Heart left ventricle (tissue), 13 donors: ENCODE measurements at regions not wholly inside any gene's neighbourhood (a gene's known extent, or its start where the extent isn't known, plus 50 kb on each side); places are given as distances from the start of the nearest gene placed in this dataset.

ENCODE experiments used
- POLR2A ChIP-seq, 2 donors: fragments of 450-650 bp; IDR thresholded peaks; one replicate each; pipeline ENCODE4 v1.6.1; 2017; ENCODE audit warnings: antibody characterized with exemption in 2 of 2, mild to moderate bottlenecking in 2 of 2, moderate library complexity in 2 of 2
- TF ChIP-seq, protein P1 (sequence below), 12 donors: fragments of 200-600 bp; sonication (generic) in 4 of 12; IDR thresholded peaks; one replicate each; pipeline versions ENCODE4 v1.5.0 to v1.8.0; 2018 to 2022; ENCODE audit warnings: antibody characterized with exemption in 12 of 12, mild to moderate bottlenecking in 5 of 12
- donor health status: ischemic (EF 13 %, LVEDD 7.1; RV severe dilation, severe dysfunction).
- donor health status: DM: no; HTN: yes; CAD: no.
- donor health status: DM: no; HTN: no; CAD: no.
- donor health status: ischemic (EF 25% LVEDD 6.9; RV normal size, moderate dysfunction).
- donor health status: ischemic (EF 25% LVEDD 5.7; RV mildly dilated, moderate dysfunction).
- donor health status: ischemic (EF 35%, LVEDD 5.7; RV mildly dilated, moderate dysfunction).
- donor health status: nonischemic (EF 11% LVEDD 7.7; RV severe dilation, severe dysfunction).
- donor health status: DM: yes; HTN: yes; CAD: no.
- donor health status: PGD.
- donor health status: ischemic (EF 29% LVEDD 5.4; RV normal size, mild dysfunction).
- donor health status: nonischemic (EF 23%, LVEDD 6.1; RV moderate dilation, normal function).

DNA sequence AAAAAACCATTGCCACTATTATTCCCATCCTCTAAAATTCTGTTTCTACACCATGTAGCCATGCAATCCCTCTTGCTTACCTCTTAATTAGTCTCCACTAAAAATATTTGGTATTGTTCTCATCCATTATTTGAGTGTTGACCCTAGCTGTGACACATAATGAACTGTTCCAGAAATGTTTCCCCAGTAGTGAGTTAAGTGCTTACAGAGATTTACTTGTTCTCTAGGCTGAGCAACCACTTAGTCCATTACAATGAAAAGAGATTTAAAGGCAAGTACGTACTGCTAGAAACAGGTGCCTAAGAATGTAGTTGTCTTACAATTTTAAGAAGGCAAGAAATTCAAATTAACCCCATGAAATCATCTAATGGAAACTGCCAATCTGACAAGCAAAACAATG, 112.7 kb upstream of the PTPN13 start:
- no peak for TF ChIP-seq POLR2A (IDR thresholded peaks at IDR 0.05)
- TF ChIP-seq, protein P1, sequence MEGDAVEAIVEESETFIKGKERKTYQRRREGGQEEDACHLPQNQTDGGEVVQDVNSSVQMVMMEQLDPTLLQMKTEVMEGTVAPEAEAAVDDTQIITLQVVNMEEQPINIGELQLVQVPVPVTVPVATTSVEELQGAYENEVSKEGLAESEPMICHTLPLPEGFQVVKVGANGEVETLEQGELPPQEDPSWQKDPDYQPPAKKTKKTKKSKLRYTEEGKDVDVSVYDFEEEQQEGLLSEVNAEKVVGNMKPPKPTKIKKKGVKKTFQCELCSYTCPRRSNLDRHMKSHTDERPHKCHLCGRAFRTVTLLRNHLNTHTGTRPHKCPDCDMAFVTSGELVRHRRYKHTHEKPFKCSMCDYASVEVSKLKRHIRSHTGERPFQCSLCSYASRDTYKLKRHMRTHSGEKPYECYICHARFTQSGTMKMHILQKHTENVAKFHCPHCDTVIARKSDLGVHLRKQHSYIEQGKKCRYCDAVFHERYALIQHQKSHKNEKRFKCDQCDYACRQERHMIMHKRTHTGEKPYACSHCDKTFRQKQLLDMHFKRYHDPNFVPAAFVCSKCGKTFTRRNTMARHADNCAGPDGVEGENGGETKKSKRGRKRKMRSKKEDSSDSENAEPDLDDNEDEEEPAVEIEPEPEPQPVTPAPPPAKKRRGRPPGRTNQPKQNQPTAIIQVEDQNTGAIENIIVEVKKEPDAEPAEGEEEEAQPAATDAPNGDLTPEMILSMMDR (IDR thresholded peaks at IDR 0.05): no peak
